ENCODE measurements at regions not wholly inside any gene's neighbourhood (a gene's known extent, or its start where the extent isn't known, plus 50 kb on each side); places are given as distances from the start of the nearest gene placed in this dataset.

- H3K27me3 Mint-ChIP-seq: no peaks in the 10 kb centered on the region
- POLR2A ChIA-PET: no interaction called here
- Histone ChIP-seq H3K36me3 (ENCODE audit: insufficient read depth, low read length) (no peaks in the 10 kb centered on the region), H3K27me3 (ENCODE audit: control insufficient read depth in 1 of 2, insufficient read depth in 2 of 2, low read length in 2 of 2) (no peaks in the 10 kb centered on the region), H3K9me3 (ENCODE audit: control insufficient read depth in 1 of 2, insufficient read depth in 1 of 2, low read length in 2 of 2) (peaks cover 0 to 16% of the 10 kb centered on the region in 2 experiments), H3K4me1 (ENCODE audit: insufficient read depth, low read length) (no peaks in the 10 kb centered on the region), H3K27ac (ENCODE audit: low read depth in 1 of 2, low read length in 2 of 2) (no peak overlapping the region), H3K4me3 (ENCODE audit: low read length) (no peak overlapping the region)
- H3K27ac Mint-ChIP-seq: no peak overlapping the region
- H3K36me3 Mint-ChIP-seq (ENCODE audit: low read depth): no peaks in the 10 kb centered on the region
- TF ChIP-seq, protein P1, sequence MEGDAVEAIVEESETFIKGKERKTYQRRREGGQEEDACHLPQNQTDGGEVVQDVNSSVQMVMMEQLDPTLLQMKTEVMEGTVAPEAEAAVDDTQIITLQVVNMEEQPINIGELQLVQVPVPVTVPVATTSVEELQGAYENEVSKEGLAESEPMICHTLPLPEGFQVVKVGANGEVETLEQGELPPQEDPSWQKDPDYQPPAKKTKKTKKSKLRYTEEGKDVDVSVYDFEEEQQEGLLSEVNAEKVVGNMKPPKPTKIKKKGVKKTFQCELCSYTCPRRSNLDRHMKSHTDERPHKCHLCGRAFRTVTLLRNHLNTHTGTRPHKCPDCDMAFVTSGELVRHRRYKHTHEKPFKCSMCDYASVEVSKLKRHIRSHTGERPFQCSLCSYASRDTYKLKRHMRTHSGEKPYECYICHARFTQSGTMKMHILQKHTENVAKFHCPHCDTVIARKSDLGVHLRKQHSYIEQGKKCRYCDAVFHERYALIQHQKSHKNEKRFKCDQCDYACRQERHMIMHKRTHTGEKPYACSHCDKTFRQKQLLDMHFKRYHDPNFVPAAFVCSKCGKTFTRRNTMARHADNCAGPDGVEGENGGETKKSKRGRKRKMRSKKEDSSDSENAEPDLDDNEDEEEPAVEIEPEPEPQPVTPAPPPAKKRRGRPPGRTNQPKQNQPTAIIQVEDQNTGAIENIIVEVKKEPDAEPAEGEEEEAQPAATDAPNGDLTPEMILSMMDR (IDR thresholded peaks at IDR 0.05): no peak
- peaks cover 9% of the 10 kb centered on the region for H3K9me3 Mint-ChIP-seq
- no peak for ATAC-seq (ENCODE audit: poor library complexity)
- no peak overlapping the region for H3K4me3 Mint-ChIP-seq
- DNase-seq: no peak
- CTCF ChIA-PET: no interaction called here
- no peaks in the 10 kb centered on the region for H3K4me1 Mint-ChIP-seq (ENCODE audit: low read depth)
- intact Hi-C loops (cut with DNase I, micrococcal nuclease): no loop called here
Observed at GRCh38 chr10:54854389-54854788, 53.4 kb upstream of the PCDH15 start.

DNA sequence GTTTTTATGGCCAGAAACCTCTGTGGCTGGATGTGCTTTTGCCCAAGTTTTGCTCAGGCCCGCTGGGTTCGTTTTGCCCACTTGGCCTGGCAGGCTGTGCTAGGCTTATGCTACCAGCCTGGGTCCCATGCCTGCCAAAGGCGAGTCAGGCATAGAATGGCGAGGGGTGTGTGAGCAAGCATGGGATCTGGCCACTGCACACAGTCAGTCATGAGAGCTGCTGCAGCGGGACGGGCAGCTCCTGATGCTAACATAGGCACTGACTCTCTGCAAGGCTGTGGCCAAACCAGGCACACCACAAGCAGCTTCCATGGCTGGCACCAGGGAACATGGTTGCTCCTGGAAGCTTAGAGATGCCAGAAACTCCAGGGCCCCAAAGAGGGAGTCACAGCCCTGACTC is 52.9 kb upstream of the PCDH15 start:
- H3K4me3 ChIP-seq (ENCODE audit: low read length): no peak overlapping the region
- Mint-ChIP-seq H3K9me3 (peaks cover 5% of the 10 kb centered on the region), H3K4me1 (ENCODE audit: low read depth) (no peaks in the 10 kb centered on the region), H3K27me3 (no peaks in the 10 kb centered on the region), H3K27ac (no peak overlapping the region), H3K36me3 (ENCODE audit: low read depth) (no peaks in the 10 kb centered on the region), H3K4me3 (no peak overlapping the region)
- ATAC-seq (ENCODE audit: poor library complexity) (no peak), DNase-seq (no peak)
- H3K4me1 ChIP-seq (ENCODE audit: insufficient read depth, low read length): no peaks in the 10 kb centered on the region
- H3K27me3 ChIP-seq (ENCODE audit: control insufficient read depth in 1 of 2, insufficient read depth in 2 of 2, low read length in 2 of 2): no peaks in the 10 kb centered on the region
- POLR2A ChIA-PET: no interaction called here
- H3K36me3 ChIP-seq (ENCODE audit: insufficient read depth, low read length): no peaks in the 10 kb centered on the region
- H3K27ac ChIP-seq (ENCODE audit: low read depth in 1 of 2, low read length in 2 of 2): no peak overlapping the region
- CTCF ChIA-PET: no interaction called here
- intact Hi-C loops (cut with DNase I, micrococcal nuclease): no loop called here
- peaks cover 0 to 16% of the 10 kb centered on the region in 2 experiments for H3K9me3 ChIP-seq (ENCODE audit: control insufficient read depth in 1 of 2, insufficient read depth in 1 of 2, low read length in 2 of 2)
- TF ChIP-seq, protein P1 (IDR thresholded peaks at IDR 0.05): no peak
